Uterus (tissue), 2 donors: ENCODE measurements at regions not wholly inside any gene's neighbourhood (a gene's known extent, or its start where the extent isn't known, plus 50 kb on each side); places are given as distances from the start of the nearest gene placed in this dataset.

Experiments
- POLR2A ChIP-seq, 2 donors: fragments of 450-650 bp; IDR thresholded peaks; one replicate each; pipeline ENCODE4 v1.6.1; 2016; ENCODE audit warnings: antibody characterized with exemption in 2 of 2, mild to moderate bottlenecking in 1 of 2, moderate library complexity in 1 of 2
- TF ChIP-seq, protein P1 (sequence below), 4 experiments: fragments of 200-600 bp in 2 of 4; fragments of 450-650 bp in 2 of 4; sonication (generic) in 2 of 4; IDR thresholded peaks; one replicate each; pipeline ENCODE4 v1.5.1; 2016 to 2019; ENCODE audit warnings: antibody characterized with exemption in 4 of 4, mild to moderate bottlenecking in 2 of 4, moderate library complexity in 1 of 4

DNA sequence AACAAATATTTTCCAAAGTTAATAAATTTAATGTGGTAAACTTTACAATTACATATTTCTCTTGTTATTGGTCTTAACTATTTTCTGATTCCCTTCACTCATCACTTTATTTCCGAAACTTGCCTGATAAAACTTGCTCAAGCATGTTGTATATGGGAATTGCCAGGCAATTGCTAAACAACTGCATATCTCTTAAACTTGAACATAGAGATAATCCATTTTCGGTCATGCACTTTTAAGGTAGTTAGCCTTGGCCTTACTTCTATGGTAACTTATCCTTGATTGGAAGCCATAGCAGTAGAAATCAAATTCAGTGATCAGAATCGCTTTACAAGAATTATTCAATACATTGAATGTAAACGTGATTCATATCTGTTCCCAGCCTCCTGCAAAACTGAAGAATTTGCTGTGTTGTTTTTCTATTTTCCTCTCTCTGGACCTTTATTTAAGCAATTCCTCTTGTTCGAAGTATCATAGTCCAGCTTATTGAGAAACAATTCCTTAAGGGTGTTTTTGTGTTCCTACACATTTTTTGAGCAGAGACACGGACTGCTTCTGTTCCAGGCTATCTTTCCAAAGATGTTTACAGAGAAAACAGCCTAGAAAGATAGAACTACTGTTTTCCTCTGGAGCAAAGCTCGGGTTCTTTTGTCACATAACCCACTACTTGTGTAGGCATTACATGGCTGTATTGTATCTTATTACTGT, 674.3 kb downstream of the IRS1 start:
- TF ChIP-seq, protein P1, sequence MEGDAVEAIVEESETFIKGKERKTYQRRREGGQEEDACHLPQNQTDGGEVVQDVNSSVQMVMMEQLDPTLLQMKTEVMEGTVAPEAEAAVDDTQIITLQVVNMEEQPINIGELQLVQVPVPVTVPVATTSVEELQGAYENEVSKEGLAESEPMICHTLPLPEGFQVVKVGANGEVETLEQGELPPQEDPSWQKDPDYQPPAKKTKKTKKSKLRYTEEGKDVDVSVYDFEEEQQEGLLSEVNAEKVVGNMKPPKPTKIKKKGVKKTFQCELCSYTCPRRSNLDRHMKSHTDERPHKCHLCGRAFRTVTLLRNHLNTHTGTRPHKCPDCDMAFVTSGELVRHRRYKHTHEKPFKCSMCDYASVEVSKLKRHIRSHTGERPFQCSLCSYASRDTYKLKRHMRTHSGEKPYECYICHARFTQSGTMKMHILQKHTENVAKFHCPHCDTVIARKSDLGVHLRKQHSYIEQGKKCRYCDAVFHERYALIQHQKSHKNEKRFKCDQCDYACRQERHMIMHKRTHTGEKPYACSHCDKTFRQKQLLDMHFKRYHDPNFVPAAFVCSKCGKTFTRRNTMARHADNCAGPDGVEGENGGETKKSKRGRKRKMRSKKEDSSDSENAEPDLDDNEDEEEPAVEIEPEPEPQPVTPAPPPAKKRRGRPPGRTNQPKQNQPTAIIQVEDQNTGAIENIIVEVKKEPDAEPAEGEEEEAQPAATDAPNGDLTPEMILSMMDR (IDR thresholded peaks at IDR 0.05), result no peak
- TF ChIP-seq POLR2A (IDR thresholded peaks at IDR 0.05), result no peak
